ENCODE measurements at regions not wholly inside any gene's neighbourhood (a gene's known extent, or its start where the extent isn't known, plus 50 kb on each side); places are given as distances from the start of the nearest gene placed in this dataset.

- TF ChIP-seq CTCF (IDR thresholded peaks at IDR 0.05) (no peak), POLR2AphosphoS5 (IDR thresholded peaks at IDR 0.05; ENCODE audit: low read depth, low read length) (no peak), SIN3A (IDR thresholded peaks at IDR 0.05; ENCODE audit: borderline replicate concordance, insufficient read depth, low read depth, low read length) (no peak)
Measured at GRCh38 chr5:133796186-133796585, 172.2 kb downstream of the C5orf15 start.

Measured in Panc1 (cell line).